Mammary epithelial cell (primary cell): ENCODE measurements at regions not wholly inside any gene's neighbourhood (a gene's known extent, or its start where the extent isn't known, plus 50 kb on each side); places are given as distances from the start of the nearest gene placed in this dataset.

Source experiments
- CTCF ChIP-seq, 2 donors: IDR thresholded peaks in 1 of 2; conservative IDR thresholded peaks in 1 of 2; 2 replicates each; pipeline ENCODE4 v1.5.1; 2011 to 2012; ENCODE audit warnings: inconsistent platforms in 2 of 2, low read length in 2 of 2, mild to moderate bottlenecking in 2 of 2, control low read depth in 1 of 2, low read depth in 1 of 2; ENCODE audit not compliant: insufficient read depth in 1 of 2; ENCODE audit errors: extremely low read depth in 1 of 2
- EZH2 ChIP-seq: IDR thresholded peaks from 2 replicates; pipeline ENCODE4 v1.6.1; 2012; ENCODE audit warnings: low read length, inconsistent platforms, borderline replicate concordance

GRCh38 chr2:90209009-90209408 is 1517.5 kb downstream of the RPIA start:
- TF ChIP-seq CTCF (conservative IDR thresholded peaks at IDR 0.05 in 1 of 2, IDR thresholded peaks at IDR 0.05 in 1 of 2; ENCODE audit: extremely low read depth in 1 of 2, insufficient read depth in 1 of 2, low read depth in 1 of 2, low read length in 2 of 2) (no peak), EZH2 (no peak)
